ENCODE measurements at regions not wholly inside any gene's neighbourhood (a gene's known extent, or its start where the extent isn't known, plus 50 kb on each side); places are given as distances from the start of the nearest gene placed in this dataset.
"Not testable (repeated sequence)": the region's sequence is repeated elsewhere in the genome, so short reads cannot be mapped to it uniquely, and the experiment has no call there.

DNA sequence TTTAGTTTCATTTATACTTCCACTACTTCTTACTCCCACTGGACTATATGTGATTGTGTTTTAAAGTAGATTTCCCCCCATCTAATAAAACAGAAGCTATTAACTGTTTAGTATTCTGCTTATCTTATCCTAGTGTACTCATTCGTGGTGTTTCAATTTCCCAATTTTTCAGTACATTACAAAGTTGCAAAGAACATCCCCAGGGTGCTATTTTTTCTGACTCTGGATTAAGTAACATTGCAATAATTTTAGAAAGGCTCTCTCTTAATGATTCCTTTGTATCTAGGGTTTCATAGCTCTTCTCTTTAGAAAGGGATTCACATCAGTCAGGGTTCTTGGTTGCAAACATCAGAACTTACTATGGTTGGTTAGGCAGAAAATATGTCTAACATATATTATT, 317.9 kb upstream of the DIPK2B start:
- no peak for DNase-seq
- in situ Hi-C loops (cut with MboI; ENCODE audit: low pct_unique_long_range_greater_than_20kb, low sequenced_read_pairs) = no loop called here

DNA sequence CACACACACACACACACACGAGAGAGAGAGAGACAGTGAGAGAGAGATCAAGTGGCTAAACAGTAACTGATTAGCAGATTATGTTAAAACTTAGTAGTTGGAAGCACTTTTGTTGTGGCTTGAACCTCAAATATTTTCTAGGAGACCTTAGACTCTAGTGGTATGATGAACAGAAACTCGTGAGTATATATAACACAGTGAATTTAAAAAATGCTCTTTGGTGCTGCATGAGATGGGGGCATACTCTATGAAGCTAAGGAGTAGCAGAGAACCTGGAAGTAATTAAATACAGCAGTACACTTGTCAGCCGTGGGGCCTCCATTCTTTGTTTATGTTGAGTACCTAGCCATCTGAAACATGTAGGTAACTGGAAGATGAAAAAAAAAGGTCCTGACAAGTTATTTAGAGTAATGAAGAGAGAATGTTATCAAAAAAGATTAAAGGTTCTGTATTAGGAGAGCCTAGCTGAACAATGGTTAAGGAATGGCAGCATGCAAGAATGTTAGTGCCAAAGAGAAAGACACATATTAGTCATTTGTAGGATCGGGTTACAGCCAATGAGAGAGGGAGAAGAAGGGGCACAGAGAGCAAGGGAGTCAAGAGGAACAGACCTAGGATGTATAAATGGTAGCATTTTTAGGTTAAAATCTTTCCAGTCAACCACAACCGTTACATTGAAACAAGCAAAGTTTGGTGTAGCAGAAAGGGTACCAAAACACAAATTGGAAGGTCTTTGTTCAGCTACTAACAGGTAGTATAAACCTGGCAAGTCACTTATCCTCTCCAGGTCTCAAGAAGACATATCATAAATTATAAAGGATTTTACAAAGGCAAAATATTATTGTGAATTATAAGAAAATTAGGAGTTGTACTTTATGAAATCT, 316.7 kb upstream of the DIPK2B start:
- in situ Hi-C loops (cut with MboI; ENCODE audit: low pct_unique_long_range_greater_than_20kb, low sequenced_read_pairs) = no loop called here
- peak; percentile 31 for DNase-seq

DNA sequence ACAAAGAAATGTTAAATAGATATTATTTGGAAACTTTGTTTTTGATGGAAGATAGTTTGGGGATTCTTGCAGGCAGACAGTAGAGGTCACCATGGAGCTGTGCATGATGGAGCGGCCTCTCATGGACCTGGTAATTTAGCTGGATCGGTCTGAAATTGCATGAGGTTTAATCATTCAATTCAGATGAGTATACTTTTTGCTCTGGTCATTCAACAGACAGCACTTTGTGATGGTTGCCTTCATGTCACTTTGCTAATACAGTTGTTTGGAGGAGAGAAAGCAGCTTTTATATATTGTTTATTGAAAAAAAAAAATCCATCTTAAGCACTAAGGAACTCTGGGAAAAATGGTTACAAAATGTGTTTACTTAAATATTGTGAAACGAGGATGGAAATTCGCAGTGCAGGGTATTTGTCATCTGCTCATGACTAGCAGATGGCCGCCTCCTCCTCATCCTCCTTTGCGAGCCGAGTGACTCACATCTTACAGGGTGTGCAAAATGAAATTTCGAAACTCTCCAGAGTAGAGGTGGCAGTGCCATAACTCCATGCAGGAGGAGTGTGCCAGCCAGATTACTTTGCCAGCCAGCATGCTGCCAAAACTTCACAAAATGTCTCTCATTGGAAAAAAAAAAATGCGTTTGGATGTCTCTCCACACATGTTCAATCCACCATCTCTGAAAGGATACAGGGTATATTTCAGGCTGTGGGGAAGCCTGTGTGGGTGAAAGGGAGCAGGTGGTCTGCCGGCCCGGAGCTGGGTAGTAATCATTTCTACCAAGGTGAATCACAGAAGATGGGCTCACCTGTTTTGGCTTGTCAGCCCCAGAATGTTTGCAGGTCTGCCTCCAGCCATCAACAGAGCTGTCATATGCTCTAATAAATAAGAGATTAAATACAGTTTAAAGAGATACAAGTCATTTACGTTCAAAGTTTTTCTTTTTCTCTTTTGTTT, 314.9 kb upstream of the DIPK2B start:
- DNase-seq = peak; percentile 63
- in situ Hi-C loops (cut with MboI; ENCODE audit: low pct_unique_long_range_greater_than_20kb, low sequenced_read_pairs) = no loop called here

DNA sequence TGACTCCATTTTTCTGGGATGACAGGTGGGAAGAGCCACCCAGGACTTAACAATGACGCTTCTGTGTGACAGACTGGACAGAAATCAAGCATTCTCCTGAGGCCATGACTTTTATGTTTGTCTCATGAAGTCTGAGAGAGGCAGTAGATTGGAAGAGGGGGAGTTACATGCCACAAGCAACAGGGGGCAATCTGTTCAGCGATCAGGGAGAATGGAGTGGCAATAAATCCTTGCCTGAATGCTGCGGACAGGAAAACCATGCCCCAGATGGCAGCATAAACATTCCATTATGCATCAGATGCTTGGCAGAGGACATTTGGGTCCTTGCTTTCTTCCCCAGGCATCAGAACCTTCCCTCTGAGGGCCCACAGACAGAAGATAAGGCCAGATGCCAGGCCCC, 312.4 kb upstream of the DIPK2B start:
- in situ Hi-C loops (cut with MboI; ENCODE audit: low pct_unique_long_range_greater_than_20kb, low sequenced_read_pairs) = no loop called here
- DNase-seq = no peak

DNA sequence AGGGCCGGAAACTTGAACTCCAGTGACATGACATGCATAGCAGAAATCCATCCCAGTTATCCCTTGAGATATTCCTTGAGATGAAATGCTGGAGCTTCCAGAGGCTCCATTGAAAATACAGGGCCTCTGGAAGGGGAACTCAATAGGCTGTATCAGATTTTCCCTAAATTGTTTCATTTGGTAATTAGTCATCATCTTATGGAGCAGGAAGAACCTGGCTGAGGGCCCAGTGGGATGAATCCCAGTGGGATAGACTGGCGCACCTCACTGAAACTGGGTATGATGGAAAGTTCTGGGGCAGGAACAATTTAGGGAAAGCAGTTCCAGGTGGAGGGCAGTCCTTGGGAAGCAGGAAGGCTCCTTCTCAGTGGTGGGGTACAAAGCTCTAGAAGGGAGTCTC, 307.8 kb upstream of the DIPK2B start:
- no peak for DNase-seq
- in situ Hi-C loops (cut with MboI; ENCODE audit: low pct_unique_long_range_greater_than_20kb, low sequenced_read_pairs) = no loop called here

DNA sequence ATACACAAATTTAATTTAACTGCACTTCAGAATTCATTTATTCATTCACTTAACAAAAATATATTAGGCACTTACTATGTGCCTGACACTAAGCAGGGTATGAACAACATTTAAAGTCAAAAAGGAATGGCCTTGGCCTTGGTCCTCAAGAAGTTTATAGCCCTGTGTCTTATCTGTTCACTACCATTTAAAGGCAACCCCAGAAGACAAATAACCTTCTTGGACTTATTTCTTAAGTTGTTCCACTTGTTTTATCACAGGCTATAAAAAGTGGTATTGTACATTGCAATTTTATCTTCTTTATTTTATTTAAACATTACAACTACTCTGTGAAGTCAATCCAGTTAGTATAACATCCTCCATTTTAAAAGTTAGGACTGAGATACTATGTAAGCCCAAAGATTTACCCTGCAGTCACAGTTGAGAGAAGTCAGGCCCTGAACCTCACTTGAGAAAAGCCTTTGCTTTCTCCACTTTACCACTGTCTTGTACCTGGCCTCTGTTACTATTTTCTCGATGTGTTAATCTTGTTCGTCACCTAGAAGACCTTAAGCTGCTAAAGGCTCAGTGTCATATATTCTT, 305.6 kb upstream of the DIPK2B start:
- DNase-seq = no peak
- in situ Hi-C loops (cut with MboI; ENCODE audit: low pct_unique_long_range_greater_than_20kb, low sequenced_read_pairs) = no loop called here

DNA sequence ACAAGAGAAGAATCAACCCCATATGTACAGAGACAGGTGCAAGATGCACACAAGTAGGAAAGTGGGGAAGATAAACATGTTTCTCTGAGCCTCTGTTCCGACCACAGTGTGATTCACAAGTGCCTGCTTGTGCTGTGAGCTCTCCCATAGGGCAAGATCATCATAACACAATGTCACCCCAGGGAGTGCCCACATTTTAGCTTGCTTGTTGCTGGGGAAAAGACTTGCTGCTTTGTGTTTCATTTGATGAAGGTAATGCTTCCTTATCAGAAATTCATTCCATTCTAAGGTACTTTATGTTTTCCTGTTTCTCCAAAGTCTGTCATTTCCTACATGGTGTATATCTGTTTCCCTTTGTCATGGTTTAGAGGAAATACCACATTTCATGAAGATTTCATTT, 304.5 kb upstream of the DIPK2B start:
- in situ Hi-C loops (cut with MboI; ENCODE audit: low pct_unique_long_range_greater_than_20kb, low sequenced_read_pairs) = no loop called here
- no peak for DNase-seq

DNA sequence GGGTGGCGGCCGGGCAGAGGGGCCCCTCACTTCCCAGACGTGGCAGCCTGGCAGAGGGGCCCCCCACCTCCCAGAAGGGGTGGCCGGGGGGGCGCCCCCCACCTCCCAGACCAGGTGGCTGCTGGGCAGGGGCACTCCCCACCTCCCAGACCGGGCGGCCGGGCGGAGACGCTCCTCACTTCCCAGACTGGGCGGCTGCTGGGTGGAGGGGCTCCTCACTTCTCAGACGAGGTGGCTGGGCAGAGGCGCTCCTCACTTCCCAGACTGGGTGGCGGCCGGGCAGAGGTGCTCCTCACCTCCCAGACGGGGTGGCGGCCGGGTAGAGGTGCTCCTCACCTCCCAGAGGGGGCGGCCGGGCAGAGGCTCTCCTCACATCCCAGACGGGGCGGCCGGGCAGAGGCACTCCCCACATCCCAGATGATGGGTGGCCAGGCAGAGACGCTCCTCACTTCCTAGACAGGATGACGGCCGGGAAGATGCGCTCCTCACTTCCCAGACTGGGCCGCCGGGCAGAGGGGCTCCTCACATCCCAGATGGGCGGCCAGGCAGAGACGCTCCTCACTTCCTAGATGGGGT, 303.2 kb upstream of the DIPK2B start:
- DNase-seq; in situ Hi-C loops (cut with MboI; ENCODE audit: low pct_unique_long_range_greater_than_20kb, low sequenced_read_pairs): not testable (repeated sequence)

DNA sequence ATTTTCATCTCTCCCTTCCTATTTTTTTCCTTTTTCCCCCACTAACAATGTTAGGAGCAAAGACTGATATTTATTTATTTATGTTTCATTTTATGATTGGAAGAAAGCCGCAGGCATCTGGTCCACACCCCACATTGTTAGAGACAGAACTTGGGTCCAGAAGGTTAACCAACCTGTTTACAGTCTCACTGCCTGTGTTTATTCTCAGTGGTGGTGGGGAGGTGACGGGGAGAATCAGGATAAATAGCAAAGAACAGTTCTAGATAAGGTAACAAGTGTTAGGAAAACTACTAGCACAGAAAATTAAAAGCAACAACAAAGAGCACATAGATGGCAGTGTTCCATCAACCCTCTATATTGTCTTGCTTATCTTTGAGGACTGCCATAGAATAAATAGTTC, 301.7 kb upstream of the DIPK2B start:
- in situ Hi-C loops (cut with MboI; ENCODE audit: low pct_unique_long_range_greater_than_20kb, low sequenced_read_pairs) = no loop called here
- no peak for DNase-seq

DNA sequence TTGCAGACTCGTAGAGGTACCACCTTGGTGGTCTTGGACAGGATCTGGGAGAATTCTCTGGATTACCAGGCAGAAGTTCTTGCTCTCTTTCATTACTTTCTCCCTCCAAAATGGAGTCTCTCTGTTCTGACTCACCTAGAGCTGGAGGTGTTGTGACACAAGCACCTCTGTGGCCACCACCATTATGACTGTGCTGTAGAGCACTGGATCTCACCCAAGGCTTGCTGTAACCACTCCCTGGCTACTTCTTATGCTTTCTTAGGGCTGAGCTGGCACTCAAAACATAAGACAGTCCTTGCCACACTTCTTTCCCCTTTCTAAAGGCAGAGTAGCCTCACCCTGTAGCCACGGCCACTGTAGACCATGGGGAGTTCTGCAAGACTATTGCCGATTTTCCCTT, 296.6 kb upstream of the DIPK2B start:
- no peak for DNase-seq

DNA sequence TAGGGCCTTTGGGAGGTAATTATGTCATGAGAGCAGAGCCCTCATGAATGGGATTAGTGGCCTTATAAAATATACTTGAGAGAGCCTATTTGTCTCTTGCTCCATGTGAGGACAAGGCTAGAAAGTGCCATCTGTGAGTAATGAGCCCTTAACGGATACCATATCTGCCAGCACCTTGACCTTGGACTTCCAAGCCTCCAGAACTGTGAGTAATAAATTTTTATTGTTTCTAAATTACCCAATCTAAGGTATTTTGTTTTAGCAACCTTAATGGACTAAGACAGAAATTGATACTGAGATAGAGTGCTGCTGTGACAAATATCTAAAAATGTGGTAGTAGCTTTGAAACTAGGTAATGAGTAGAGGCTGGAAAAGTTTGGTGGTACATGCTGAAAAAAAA, 285.0 kb upstream of the DIPK2B start:
- in situ Hi-C loops (cut with MboI; ENCODE audit: low pct_unique_long_range_greater_than_20kb, low sequenced_read_pairs) = no loop called here
- no peak for DNase-seq

More for the DNA sequence above, 296.6 kb upstream of the DIPK2B start:
- in situ Hi-C loops (cut with MboI; ENCODE audit: low pct_unique_long_range_greater_than_20kb, low sequenced_read_pairs) = no loop called here

DNA sequence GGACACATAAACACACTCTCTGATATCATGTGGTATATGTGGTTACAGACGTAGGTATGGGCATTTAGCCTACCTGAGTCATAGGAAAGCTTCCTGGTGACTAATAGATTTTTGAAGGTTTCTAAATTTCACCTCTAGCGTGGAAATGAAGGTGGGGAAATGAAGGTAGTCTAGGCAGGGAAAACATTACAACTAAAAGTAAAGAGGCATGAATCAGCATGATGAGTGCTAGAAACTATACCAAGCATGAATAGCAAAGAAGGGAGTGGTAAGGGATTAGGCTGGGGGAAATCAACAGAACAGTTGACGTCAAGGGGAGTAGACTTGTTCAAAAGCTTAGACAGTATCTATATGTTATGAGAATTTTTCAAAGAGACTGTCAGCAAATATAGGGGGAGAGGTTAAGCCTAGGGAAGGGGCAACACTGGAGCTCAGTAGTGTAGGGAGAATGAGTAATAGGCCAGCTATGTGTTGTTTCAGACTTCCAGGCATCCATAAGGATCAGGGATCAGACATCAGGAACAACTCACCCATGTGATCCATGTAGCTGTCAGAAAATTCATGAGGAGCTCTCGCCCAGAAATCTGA, 279.3 kb upstream of the DIPK2B start:
- in situ Hi-C loops (cut with MboI; ENCODE audit: low pct_unique_long_range_greater_than_20kb, low sequenced_read_pairs) = no loop called here
- no peak for DNase-seq

DNA sequence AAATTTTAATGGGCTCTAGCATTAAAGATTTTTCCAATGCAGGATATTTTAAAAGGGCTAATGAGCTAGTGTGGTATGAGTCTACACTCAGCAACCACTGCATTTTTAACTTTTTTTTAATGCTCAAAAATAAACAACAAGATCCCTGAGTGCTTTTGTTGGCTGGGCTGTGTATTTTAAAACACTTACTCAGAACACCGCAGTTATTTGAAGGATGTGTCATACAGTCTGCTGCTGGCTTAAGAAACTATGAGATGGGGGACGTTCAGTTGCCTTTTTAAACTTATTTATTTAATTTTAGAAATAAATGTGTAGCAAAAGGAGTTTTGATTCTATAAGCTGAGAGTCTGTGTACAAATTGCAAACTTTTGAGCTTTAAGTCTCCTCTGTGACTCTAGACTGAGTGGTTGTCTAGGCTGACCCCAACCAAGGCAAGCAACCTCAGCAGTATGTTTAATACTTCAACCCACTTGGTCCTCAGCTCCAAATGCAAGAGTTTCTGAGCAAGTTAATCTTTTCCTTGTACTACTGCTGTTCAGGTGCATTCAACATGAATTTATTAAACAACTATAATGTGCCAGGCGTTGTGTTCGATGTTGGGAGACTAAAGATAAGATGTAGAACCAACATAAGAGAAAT, 278.6 kb upstream of the DIPK2B start:
- in situ Hi-C loops (cut with MboI; ENCODE audit: low pct_unique_long_range_greater_than_20kb, low sequenced_read_pairs) = no loop called here
- no peak for DNase-seq

DNA sequence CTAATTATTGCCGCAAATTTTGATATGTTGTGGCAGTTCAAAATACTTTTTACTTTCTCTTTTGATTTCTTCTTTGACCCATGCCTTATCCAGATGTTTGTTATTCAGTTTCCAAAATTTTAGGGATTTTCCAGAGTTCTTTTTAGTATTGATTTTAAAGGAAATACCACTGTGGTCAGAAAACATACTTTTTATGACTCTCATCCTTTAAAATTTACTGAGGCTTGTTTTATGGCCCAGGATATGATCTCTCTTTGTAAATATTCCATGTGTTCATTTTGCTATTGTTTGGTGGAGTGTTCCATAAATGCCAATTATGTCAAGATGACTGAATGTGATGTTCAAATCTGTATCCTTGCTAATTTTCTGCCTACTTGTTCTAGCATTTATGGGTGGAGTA, 272.3 kb upstream of the DIPK2B start:
- no peak for DNase-seq
- in situ Hi-C loops (cut with MboI; ENCODE audit: low pct_unique_long_range_greater_than_20kb, low sequenced_read_pairs) = no loop called here

DNA sequence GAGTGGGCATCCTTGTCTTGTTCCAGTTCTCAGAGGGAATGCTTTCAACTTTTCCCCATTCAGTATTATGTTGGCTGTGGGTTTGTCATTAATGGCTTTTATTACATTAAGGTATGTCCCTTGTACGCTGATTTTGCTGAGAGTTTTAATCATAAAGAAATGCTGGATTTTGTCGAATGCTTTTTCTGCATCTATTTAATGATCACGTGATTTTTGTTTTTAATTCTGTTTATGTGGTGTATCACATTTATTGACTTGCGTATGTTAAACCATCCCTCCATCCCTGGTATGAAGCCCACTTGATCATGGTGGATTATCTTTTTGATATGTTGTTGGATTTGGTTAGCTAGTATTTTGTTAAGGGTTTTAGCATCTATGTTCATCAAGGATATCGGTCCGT, 266.9 kb upstream of the DIPK2B start:
- DNase-seq; in situ Hi-C loops (cut with MboI; ENCODE audit: low pct_unique_long_range_greater_than_20kb, low sequenced_read_pairs): not testable (repeated sequence)

DNA sequence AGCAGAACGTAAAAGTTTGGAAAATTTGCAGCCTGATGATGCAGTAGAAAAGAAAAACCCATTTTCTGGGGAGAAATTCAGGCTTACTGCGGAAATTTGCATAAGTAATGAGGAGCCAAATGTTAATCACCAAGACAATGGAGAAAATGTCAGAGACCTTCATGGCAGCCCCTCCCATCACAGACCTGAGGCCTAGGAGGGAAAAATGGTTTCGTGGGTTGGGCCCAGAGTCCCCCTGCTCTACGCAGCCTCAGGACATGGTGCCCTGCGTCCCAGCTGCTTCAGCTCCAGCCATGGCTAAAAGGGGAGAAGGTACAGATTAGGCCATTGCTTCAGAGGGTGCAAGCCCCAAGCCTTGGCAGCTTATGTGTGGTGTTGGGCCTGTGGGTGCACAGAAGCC, 255.1 kb upstream of the DIPK2B start:
- in situ Hi-C loops (cut with MboI; ENCODE audit: low pct_unique_long_range_greater_than_20kb, low sequenced_read_pairs) = not testable (repeated sequence)

DNA sequence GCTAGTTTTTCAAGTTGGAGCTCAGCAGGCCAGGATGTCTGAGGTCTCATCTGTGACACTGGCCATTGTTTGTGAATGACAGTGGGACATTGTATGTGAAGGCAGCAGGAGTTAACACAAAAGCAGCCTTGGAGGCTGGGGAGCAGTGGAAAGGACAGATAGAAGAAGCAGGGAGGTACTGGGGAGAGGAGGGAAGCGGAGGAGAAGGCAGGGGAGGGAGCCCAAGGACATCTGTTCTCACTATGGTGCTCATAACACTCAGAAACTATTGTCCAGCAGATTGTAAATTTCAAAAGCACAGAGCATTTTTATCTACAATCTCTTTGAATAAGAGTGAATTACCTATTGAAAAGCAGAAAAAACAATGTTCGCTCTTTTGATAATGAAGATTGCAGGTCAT, 253.6 kb upstream of the DIPK2B start:
- in situ Hi-C loops (cut with MboI; ENCODE audit: low pct_unique_long_range_greater_than_20kb, low sequenced_read_pairs) = no loop called here
- DNase-seq = no peak

More for the DNA sequence above, 255.1 kb upstream of the DIPK2B start:
- DNase-seq = not testable (repeated sequence)

DNA sequence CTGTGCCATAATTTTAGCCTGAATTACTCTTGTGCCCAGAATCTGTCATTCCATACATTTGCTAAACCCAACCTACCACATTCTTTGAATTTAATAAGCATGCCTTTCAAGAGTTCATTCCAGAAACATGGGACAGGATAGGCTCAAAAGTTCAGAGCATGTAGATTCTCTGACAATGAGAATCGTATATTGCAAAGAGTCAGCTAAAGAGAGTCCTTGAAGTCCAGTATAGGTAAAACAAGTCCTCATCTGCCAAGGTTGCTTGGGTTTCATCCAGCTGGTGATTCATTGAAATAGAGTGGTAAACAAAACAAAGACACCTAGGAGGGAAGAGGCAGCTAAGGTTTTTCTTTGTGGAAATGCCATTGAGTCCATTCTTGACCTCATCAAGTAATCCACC, 249.3 kb upstream of the DIPK2B start:
- DNase-seq = no peak
- in situ Hi-C loops (cut with MboI; ENCODE audit: low pct_unique_long_range_greater_than_20kb, low sequenced_read_pairs) = no loop called here

DNA sequence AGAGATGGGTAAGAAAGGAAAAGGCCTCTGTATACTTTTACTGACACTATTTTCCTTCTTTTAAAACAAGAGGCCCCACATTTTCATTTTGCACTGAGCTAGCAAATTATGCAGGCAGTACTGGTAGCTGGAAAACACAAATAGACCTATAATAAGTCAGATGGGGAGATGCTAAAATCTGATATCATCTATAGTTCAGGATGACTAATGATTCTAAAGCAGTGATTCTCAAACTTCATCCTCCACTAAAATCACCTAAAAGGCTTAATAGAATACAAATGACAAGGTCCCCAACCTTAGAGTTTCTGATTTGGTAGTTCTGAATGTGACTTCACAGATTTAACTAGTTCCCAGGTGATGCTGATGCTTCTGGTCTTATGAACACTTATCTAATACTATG, 247.3 kb upstream of the DIPK2B start:
- in situ Hi-C loops (cut with MboI; ENCODE audit: low pct_unique_long_range_greater_than_20kb, low sequenced_read_pairs) = no loop called here
- no peak for DNase-seq

All from KBM-7 (cell line).